ENCODE measurements at regions not wholly inside any gene's neighbourhood (a gene's known extent, or its start where the extent isn't known, plus 50 kb on each side); places are given as distances from the start of the nearest gene placed in this dataset.

DNA sequence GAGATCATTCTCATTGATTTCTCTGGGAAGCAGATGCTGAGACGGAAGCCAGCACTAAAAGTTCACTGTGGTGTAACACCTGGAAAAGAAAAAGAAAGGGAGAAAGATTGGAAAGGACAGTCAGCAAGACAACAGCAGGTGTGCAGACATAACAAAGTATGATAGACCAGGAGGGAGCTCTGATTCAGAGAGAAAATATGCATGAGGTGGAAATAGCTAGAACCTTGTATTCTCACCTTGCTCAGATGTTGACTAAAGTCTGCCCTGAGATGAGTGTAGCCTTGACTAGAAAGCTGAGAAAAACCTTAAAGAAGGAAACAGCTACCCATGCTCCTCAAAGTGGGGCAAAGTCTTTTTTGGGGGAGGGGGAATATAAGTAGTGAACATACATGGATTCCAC lies 1711.8 kb downstream of the EFNB2 start:
- Histone ChIP-seq H3K79me1 (ENCODE audit: low read depth in 1 of 2, low read length in 2 of 2) (no peaks in the 10 kb centered on the region), H3K9ac (ENCODE audit: low read depth, low read length) (no peak overlapping the region), H2AK5ac (ENCODE audit: low read depth, low read length) (no peak overlapping the region), H4K91ac (ENCODE audit: insufficient read depth, low read depth, low read length) (no peak overlapping the region), H3K18ac (ENCODE audit: low read depth, low read length) (no peak overlapping the region), H3K4me1 (ENCODE audit: control insufficient read depth, insufficient read depth, low read length) (no peaks in the 10 kb centered on the region), H3K4me3 (ENCODE audit: insufficient read depth, low read depth, low read length) (no peak overlapping the region), H3K27ac (ENCODE audit: insufficient read depth, low read length) (no peak overlapping the region), H2BK120ac (ENCODE audit: low read depth, low read length) (no peak overlapping the region), H3K4me2 (ENCODE audit: low read depth, low read length) (no peak overlapping the region), H3K36me3 (ENCODE audit: control insufficient read depth, insufficient read depth, low read length) (no peaks in the 10 kb centered on the region), H3K23ac (ENCODE audit: low read depth, low read length) (no peak overlapping the region), H4K8ac (ENCODE audit: low read depth in 2 of 2, low read length in 2 of 2) (no peak overlapping the region), H3K9me1 (ENCODE audit: insufficient read depth, low read length) (no peaks in the 10 kb centered on the region), H2BK15ac (ENCODE audit: low read depth, low read length) (no peak overlapping the region), H3K9me3 (ENCODE audit: control insufficient read depth, insufficient read depth, low read length) (no peaks in the 10 kb centered on the region), H3K27me3 (ENCODE audit: control insufficient read depth, insufficient read depth, low read length) (no peaks in the 10 kb centered on the region), H3K4ac (ENCODE audit: low read depth, low read length) (no peak overlapping the region), H2AK9ac (replicated peaks; ENCODE audit: low read depth, low read length, poor library complexity) (no peak overlapping the region), H3K56ac (ENCODE audit: extremely low read depth, insufficient read depth, low read length) (no peak overlapping the region), H4K20me1 (ENCODE audit: insufficient read depth, low read length) (no peaks in the 10 kb centered on the region), H4K5ac (ENCODE audit: low read depth, low read length) (no peak overlapping the region), H2BK20ac (ENCODE audit: low read depth, low read length) (no peak overlapping the region), H3K14ac (replicated peaks; ENCODE audit: low read depth, low read length) (no peak overlapping the region), H2AFZ (replicated peaks; ENCODE audit: low read length, poor library complexity) (no peak overlapping the region), H2BK5ac (ENCODE audit: low read depth, low read length, poor library complexity, severe bottlenecking) (no peak overlapping the region)
- DNase-seq (no peak), ATAC-seq (ENCODE audit: low read depth) (no peak)
- ChIA-PET POLR2A (ENCODE audit: unreplicated experiment) (no interaction called here), CTCF (no interaction called here)
- BruUV-seq (replicated peaks), result no TSS peak
- dilution Hi-C loops (cut with HindIII; ENCODE audit: low sequenced_read_pairs, unreplicated experiment), result no loop called here
- TF ChIP-seq SMC3 (IDR thresholded peaks at IDR 0.05; ENCODE audit: low read depth, low read length) (no peak), MAFK (IDR thresholded peaks at IDR 0.05; ENCODE audit: low read depth, low read length) (no peak), MAZ (IDR thresholded peaks at IDR 0.05; ENCODE audit: borderline replicate concordance, low read depth, low read length) (no peak), MXI1 (IDR thresholded peaks at IDR 0.05; ENCODE audit: borderline replicate concordance, low read depth, low read length) (no peak), RAD21 (IDR thresholded peaks at IDR 0.05; ENCODE audit: low read length) (no peak), POLR2A (IDR thresholded peaks at IDR 0.05; ENCODE audit: low read depth, low read length) (no peak), NFE2L2 (IDR thresholded peaks at IDR 0.05; ENCODE audit: low read depth, low read length) (no peak), RFX5 (IDR thresholded peaks at IDR 0.05; ENCODE audit: low read depth, low read length) (no peak), CHD1 (IDR thresholded peaks at IDR 0.05; ENCODE audit: low read depth, low read length) (no peak), CEBPB (IDR thresholded peaks at IDR 0.05; ENCODE audit: low read depth, low read length) (no peak), FOS (IDR thresholded peaks at IDR 0.05; ENCODE audit: low read depth, low read length) (no peak), BHLHE40 (IDR thresholded peaks at IDR 0.05; ENCODE audit: low read depth, low read length) (no peak), RCOR1 (IDR thresholded peaks at IDR 0.05; ENCODE audit: insufficient replicate concordance, low read length) (no peak)
- TF ChIP-seq, protein P1, sequence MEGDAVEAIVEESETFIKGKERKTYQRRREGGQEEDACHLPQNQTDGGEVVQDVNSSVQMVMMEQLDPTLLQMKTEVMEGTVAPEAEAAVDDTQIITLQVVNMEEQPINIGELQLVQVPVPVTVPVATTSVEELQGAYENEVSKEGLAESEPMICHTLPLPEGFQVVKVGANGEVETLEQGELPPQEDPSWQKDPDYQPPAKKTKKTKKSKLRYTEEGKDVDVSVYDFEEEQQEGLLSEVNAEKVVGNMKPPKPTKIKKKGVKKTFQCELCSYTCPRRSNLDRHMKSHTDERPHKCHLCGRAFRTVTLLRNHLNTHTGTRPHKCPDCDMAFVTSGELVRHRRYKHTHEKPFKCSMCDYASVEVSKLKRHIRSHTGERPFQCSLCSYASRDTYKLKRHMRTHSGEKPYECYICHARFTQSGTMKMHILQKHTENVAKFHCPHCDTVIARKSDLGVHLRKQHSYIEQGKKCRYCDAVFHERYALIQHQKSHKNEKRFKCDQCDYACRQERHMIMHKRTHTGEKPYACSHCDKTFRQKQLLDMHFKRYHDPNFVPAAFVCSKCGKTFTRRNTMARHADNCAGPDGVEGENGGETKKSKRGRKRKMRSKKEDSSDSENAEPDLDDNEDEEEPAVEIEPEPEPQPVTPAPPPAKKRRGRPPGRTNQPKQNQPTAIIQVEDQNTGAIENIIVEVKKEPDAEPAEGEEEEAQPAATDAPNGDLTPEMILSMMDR (conservative IDR thresholded peaks at IDR 0.05; ENCODE audit: low read depth, low read length), result no peak
- TF ChIP-seq, protein P2, sequence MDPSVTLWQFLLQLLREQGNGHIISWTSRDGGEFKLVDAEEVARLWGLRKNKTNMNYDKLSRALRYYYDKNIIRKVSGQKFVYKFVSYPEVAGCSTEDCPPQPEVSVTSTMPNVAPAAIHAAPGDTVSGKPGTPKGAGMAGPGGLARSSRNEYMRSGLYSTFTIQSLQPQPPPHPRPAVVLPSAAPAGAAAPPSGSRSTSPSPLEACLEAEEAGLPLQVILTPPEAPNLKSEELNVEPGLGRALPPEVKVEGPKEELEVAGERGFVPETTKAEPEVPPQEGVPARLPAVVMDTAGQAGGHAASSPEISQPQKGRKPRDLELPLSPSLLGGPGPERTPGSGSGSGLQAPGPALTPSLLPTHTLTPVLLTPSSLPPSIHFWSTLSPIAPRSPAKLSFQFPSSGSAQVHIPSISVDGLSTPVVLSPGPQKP (IDR thresholded peaks at IDR 0.05; ENCODE audit: borderline replicate concordance, low read depth, low read length), result no peak
- TF ChIP-seq, protein P3, sequence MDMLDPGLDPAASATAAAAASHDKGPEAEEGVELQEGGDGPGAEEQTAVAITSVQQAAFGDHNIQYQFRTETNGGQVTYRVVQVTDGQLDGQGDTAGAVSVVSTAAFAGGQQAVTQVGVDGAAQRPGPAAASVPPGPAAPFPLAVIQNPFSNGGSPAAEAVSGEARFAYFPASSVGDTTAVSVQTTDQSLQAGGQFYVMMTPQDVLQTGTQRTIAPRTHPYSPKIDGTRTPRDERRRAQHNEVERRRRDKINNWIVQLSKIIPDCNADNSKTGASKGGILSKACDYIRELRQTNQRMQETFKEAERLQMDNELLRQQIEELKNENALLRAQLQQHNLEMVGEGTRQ (IDR thresholded peaks at IDR 0.05; ENCODE audit: low read depth, low read length), result no peak
- intact Hi-C loops (cut with micrococcal nuclease), result no loop called here
- no CpG with 5 or more reads among the region's 1 CpG for WGBS, 2 experiments (ENCODE audit: extremely low coverage in 2 of 2, insufficient read length in 1 of 2)
- in situ Hi-C loops (cut with MboI; ENCODE audit: low sequenced_read_pairs), result no loop called here

Data from IMR-90 (cell line).